ENCODE measurements at regions not wholly inside any gene's neighbourhood (a gene's known extent, or its start where the extent isn't known, plus 50 kb on each side); places are given as distances from the start of the nearest gene placed in this dataset.

DNA sequence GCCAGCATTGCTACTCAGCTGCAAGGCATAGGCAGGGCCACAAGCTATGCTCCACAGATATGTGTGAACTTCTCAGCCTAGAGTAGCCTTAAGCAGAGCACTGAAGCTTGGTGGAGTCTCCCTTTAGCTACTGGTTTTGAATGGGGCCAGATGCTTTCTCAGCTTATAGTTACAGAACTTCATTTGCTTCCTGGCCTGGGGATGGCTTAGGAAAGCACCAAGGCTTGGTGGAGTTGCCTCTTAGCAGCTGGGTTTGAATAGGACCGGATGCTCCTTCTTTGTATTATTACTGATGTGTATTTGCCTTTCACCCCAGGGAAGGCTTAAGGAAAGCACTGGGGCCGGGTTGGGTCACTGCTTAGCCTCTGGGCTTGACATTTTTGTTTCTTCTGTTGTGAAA, 497.8 kb upstream of the SEMA6A start:
- no peak for DNase-seq

- no peak for DNase-seq
Measured at GRCh38 chr5:117065800-117066199, 491.2 kb upstream of the SEMA6A start.

DNA sequence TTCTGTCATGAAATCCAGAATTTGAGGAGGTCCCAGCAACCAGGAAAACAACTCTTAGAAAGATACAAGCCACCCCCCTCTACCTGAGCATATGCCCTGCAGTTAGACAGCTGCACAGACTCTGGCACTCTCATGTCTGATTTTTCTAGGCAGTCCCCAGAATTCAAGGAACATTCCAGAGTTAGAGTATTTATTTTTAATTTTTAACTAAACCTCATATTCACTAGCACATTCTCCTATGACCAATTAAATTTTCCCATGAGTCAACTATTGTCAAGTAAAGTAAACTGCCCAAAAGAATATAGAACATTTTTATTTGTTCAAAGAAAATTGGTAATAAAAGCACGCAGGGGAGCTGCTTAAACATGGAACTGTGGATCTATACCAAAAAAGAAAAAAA, 490.5 kb upstream of the SEMA6A start:
- no peak for DNase-seq

DNA sequence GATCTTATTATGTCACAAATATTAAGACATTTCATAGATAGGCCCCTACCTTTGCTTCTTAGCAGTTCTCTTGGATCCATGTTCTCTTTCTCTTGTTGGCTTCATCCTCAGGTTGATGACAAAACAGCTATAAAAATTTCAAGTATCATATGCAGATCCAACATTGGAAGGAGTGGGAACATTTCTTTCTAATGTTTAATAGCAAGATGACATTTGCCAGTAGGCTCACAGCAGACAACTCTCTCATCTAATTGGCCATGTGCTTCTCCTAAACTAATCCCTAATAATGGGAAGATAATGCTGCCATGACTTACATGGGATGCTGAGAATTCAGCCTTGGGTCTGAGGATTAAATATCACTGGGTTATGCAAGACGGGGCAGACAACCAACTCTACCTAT, 485.5 kb upstream of the SEMA6A start:
- no peak for DNase-seq

- DNase-seq, result no peak
Measured at GRCh38 chr5:117058740-117059139, 484.1 kb upstream of the SEMA6A start.

GRCh38 chr5:117055517-117055916, 480.9 kb upstream of the SEMA6A start:
- no peak for DNase-seq

GRCh38 chr5:117054911-117055310, 480.3 kb upstream of the SEMA6A start:
- no peak for DNase-seq

- no peak for DNase-seq
Measured at GRCh38 chr5:117054141-117054540, 479.5 kb upstream of the SEMA6A start.

- DNase-seq, result no peak
Measured at GRCh38 chr5:117041926-117042595, 467.4 kb upstream of the SEMA6A start.

- no peak for DNase-seq
Measured at GRCh38 chr5:117039035-117039434, 464.4 kb upstream of the SEMA6A start.

- no peak for DNase-seq
Measured at GRCh38 chr5:117027384-117027783, 452.8 kb upstream of the SEMA6A start.

- DNase-seq, result no peak
Measured at GRCh38 chr5:117020999-117021398, 446.4 kb upstream of the SEMA6A start.

GRCh38 chr5:117013280-117013877, 438.8 kb upstream of the SEMA6A start:
- DNase-seq, result no peak

DNA sequence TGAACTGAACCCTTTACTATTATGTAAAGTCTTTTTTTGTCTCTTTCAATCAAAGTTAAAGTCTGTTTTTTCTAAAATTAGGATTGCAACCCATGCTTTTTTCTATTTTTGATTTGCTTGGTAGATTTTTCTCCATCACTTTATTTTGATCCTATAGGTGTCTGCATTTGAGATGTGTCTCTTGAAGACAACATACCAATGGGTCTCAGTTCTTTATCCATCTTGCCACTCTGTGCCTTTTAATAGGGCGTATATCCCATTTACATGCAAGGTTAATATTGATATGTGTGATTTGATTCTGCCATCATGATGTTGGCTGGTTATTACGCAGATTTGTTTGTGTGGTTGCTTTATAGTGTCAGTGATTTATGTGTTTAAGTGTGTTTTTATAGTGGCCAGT, 436.0 kb upstream of the SEMA6A start:
- DNase-seq, result no peak

DNA sequence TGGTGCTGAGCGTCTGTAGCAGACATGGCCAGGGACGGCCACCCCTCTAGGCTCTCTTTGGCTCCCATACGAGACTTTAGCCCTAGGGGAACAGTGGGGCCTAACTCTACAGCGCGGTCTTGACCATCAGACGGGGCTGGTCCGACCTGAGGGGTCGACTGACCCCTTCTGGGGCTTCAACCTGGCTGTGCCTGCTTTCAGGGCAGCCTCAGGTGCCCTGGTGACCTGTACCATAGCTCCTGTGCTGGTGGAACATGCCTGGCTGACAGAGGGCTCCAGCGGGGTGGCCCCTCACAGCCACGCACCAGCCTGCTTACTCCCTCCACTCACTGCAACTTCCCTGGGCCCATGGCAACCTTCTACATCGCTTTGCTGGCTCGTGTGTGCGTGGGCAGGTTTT, 423.4 kb upstream of the SEMA6A start:
- DNase-seq, result no peak

- no peak for DNase-seq
Measured at GRCh38 chr5:116992681-116993080, 418.1 kb upstream of the SEMA6A start.

- peak; percentile 25 for DNase-seq
Measured at GRCh38 chr5:116989995-116990394, 415.4 kb upstream of the SEMA6A start.

DNA sequence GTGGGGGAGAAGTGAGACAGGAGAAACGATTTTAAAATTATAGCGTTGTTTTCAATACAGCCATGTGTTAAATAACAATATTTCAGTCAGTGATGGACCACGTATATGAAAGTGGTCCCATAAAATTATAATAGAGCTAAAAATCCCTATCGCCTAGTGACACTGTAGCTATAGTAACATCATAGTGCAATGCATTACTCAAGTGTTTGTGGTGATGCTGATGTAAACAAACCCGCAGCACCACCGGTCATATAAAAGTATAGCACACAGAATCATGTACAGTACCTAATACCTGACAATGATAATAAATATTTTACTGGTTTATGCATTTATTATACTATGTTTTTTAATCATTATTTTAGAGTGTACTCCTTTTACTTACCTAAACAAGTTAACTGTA, 407.4 kb upstream of the SEMA6A start:
- DNase-seq, result no peak

DNA sequence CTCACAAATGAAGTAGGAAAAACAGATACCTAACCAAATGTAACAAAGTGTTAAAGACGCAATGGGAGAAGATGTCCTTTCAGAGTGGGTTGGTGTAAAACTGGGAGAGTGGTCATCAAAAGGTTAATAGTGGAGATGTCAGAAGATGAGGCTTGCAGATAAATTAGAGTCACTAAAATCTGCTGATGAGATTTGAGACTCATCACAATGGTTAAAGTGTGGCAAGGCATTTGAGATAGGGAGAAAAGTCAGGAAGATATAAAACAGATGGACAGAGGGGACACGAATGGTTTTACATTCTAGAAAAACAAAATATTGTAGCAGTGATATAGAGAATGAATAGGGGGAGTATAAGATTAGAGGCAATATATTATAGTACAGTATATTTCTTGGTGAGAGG, 406.0 kb upstream of the SEMA6A start:
- no peak for DNase-seq

GRCh38 chr5:116976767-116977166, 402.1 kb upstream of the SEMA6A start:
- no peak for DNase-seq

- DNase-seq, result no peak
Measured at GRCh38 chr5:116971131-116971530, 396.5 kb upstream of the SEMA6A start.

GRCh38 chr5:116970318-116970717, 395.7 kb upstream of the SEMA6A start:
- no peak for DNase-seq

- DNase-seq, result no peak
Measured at GRCh38 chr5:116964438-116964837, 389.8 kb upstream of the SEMA6A start.

DNA sequence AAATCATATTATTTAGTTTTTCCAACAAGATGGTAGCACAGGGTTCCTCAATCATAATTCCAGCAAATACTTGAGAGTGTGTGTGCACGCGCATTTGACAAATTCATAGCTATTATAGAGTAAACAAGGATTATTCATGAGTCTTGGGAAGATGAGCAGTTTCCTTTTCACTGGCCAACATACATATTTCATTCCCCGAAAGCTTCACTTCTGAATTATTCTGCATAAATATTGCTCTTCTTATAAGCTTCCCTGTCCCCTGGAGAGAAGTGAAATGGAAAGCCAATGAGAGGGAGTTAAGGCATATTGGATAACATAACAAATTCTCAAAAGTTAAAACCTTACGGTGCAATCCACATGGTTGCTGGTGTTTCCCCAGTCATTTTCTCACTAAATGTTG, 386.4 kb upstream of the SEMA6A start:
- DNase-seq, result no peak

Measured in muscle of arm (tissue), 1 donor.